ENCODE measurements at regions not wholly inside any gene's neighbourhood (a gene's known extent, or its start where the extent isn't known, plus 50 kb on each side); places are given as distances from the start of the nearest gene placed in this dataset.

GRCh38 chr13:65159803-65160202 is 2070.3 kb downstream of the PCDH9 start:
- no peak for TF ChIP-seq CTCF (conservative IDR thresholded peaks at IDR 0.05)
- TF ChIP-seq ZFX (IDR thresholded peaks at IDR 0.05), result no peak
- H3K27ac ChIP-seq, result no peak overlapping the region

GRCh38 chr13:65155861-65156260 is 2074.3 kb downstream of the PCDH9 start:
- H3K27ac ChIP-seq, result no peak overlapping the region
- no peak for TF ChIP-seq ZFX (IDR thresholded peaks at IDR 0.05)
- TF ChIP-seq CTCF (conservative IDR thresholded peaks at IDR 0.05), result no peak

- TF ChIP-seq CTCF (conservative IDR thresholded peaks at IDR 0.05), result no peak
- no peak for TF ChIP-seq ZFX (IDR thresholded peaks at IDR 0.05)
- no peak overlapping the region for H3K27ac ChIP-seq
Observed at GRCh38 chr13:65154661-65155447, 2075.3 kb downstream of the PCDH9 start.

GRCh38 chr13:65149687-65150086 is 2080.4 kb downstream of the PCDH9 start:
- TF ChIP-seq ZFX (IDR thresholded peaks at IDR 0.05) (no peak), CTCF (conservative IDR thresholded peaks at IDR 0.05) (no peak)
- no peak overlapping the region for H3K27ac ChIP-seq

- no peak for TF ChIP-seq CTCF (conservative IDR thresholded peaks at IDR 0.05)
- no peak for TF ChIP-seq ZFX (IDR thresholded peaks at IDR 0.05)
- H3K27ac ChIP-seq, result no peak overlapping the region
Observed at GRCh38 chr13:65143920-65144319, 2086.2 kb downstream of the PCDH9 start.

GRCh38 chr13:65133094-65133493 is 2097.0 kb downstream of the PCDH9 start:
- TF ChIP-seq ZFX (IDR thresholded peaks at IDR 0.05), result no peak
- TF ChIP-seq CTCF (conservative IDR thresholded peaks at IDR 0.05), result no peak
- H3K27ac ChIP-seq, result no peak overlapping the region

GRCh38 chr13:65125236-65125635 is 2104.9 kb downstream of the PCDH9 start:
- no peak overlapping the region for H3K27ac ChIP-seq
- no peak for TF ChIP-seq CTCF (conservative IDR thresholded peaks at IDR 0.05)
- TF ChIP-seq ZFX (IDR thresholded peaks at IDR 0.05), result no peak

All from C4-2B (cell line).